ENCODE measurements at regions not wholly inside any gene's neighbourhood (a gene's known extent, or its start where the extent isn't known, plus 50 kb on each side); places are given as distances from the start of the nearest gene placed in this dataset.

DNA sequence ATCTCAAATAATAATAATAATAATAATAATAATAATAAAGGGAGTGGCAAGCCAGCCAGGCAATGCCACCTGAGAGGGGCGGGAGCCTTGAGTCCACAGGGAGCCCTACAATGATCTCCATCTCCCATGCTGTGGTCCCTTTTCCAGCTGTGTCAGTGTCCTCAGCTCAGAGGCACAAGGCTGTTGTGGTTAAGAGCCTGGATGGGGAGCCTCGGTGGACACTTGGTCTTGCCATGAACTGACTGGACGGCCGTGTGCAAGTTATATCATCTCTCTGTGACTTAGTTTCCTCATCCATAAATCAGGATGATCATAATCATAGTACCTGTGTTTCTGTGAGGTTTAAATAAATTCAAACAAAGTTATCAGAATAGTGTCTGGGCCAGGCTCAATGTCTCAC lies 127.8 kb upstream of the TIAM1 start:
- FAIRE-seq (no peak), DNase-seq (ENCODE audit: low read depth) (no peak)
- H3K4me2 ChIP-seq (ENCODE audit: low read length) = no peak overlapping the region
- TF ChIP-seq EZH2 (IDR thresholded peaks at IDR 0.05; ENCODE audit: insufficient read depth, low read length) = no peak
- TF ChIP-seq, protein P1, sequence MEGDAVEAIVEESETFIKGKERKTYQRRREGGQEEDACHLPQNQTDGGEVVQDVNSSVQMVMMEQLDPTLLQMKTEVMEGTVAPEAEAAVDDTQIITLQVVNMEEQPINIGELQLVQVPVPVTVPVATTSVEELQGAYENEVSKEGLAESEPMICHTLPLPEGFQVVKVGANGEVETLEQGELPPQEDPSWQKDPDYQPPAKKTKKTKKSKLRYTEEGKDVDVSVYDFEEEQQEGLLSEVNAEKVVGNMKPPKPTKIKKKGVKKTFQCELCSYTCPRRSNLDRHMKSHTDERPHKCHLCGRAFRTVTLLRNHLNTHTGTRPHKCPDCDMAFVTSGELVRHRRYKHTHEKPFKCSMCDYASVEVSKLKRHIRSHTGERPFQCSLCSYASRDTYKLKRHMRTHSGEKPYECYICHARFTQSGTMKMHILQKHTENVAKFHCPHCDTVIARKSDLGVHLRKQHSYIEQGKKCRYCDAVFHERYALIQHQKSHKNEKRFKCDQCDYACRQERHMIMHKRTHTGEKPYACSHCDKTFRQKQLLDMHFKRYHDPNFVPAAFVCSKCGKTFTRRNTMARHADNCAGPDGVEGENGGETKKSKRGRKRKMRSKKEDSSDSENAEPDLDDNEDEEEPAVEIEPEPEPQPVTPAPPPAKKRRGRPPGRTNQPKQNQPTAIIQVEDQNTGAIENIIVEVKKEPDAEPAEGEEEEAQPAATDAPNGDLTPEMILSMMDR (IDR thresholded peaks at IDR 0.05; ENCODE audit: insufficient read depth, low read depth, low read length) = no peak
- no peaks in the 10 kb centered on the region for H3K9me3 ChIP-seq (ENCODE audit: insufficient read depth, low read depth, low read length)
- no peaks in the 10 kb centered on the region for H3K36me3 Mint-ChIP-seq (ENCODE audit: low read depth, unreplicated experiment)
- no peaks in the 10 kb centered on the region for H3K4me1 Mint-ChIP-seq (ENCODE audit: low read depth, unreplicated experiment)
- peaks cover 3% of the 10 kb centered on the region for H3K9me3 Mint-ChIP-seq (ENCODE audit: unreplicated experiment)
- H3K27ac ChIP-seq (ENCODE audit: low read depth, low read length) = no peak overlapping the region
- no peaks in the 10 kb centered on the region for H4K20me1 ChIP-seq (ENCODE audit: insufficient read depth, low read length)
- no peaks in the 10 kb centered on the region for H3K79me2 ChIP-seq (ENCODE audit: insufficient read depth, low read length)
- no peak overlapping the region for H2AFZ ChIP-seq (ENCODE audit: low read depth, low read length)
- H3K27me3 ChIP-seq (ENCODE audit: insufficient read depth, low read length) = no peaks in the 10 kb centered on the region
- no peak overlapping the region for H3K9ac ChIP-seq (ENCODE audit: low read length)
- no peaks in the 10 kb centered on the region for H3K36me3 ChIP-seq (ENCODE audit: insufficient read depth, low read length)
- H3K27ac Mint-ChIP-seq (ENCODE audit: unreplicated experiment) = no peak overlapping the region
- no peak overlapping the region for H3K4me3 ChIP-seq (ENCODE audit: insufficient read depth, low read depth, low read length)
- no peaks in the 10 kb centered on the region for H3K27me3 Mint-ChIP-seq (ENCODE audit: low read depth, unreplicated experiment)
- H3K4me3 Mint-ChIP-seq (ENCODE audit: unreplicated experiment) = no peak overlapping the region
- H3K4me1 ChIP-seq (ENCODE audit: insufficient read depth, low read length) = no peaks in the 10 kb centered on the region

DNA sequence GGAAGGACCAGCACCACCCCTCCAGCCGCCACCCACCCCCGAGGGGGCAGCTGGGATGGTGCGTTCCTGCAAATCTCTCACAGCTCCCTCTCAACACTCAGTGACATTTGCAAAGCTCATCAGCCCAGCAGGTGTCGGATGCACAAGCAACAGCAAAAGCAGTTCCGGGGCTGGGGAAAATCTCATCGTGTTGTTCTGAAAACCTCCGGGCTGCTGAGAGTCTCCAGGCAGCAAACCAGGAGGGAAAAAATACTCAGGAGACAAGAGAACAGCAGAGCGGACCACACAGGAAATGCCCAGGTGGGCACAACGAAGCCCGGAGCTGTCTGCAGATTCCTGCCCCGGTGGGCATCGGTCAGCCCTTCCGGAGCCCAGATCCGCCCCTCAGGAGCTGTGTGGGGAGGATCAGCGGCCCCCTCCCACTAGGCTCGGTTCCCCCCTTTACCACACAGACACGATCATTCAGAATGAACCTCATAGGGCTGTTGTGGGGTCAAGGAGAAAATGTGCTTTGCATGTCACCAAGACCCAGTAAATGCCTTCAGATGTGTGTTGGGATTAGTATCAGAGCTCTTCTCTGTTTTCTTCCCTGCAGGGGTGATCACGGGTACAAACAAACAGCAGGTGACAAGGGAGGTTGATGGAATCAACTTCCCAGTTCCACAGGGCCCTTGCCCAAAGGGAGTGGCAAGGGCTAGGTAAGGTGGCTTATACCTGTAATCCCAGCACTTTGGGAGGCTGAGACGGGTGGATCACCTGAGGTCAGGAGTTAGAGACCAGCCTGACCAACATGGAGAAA lies 127.0 kb upstream of the TIAM1 start:
- no peak overlapping the region for H3K4me3 Mint-ChIP-seq (ENCODE audit: unreplicated experiment)
- TF ChIP-seq EZH2 (IDR thresholded peaks at IDR 0.05; ENCODE audit: insufficient read depth, low read length) = no peak
- TF ChIP-seq, protein P1 (IDR thresholded peaks at IDR 0.05; ENCODE audit: insufficient read depth, low read depth, low read length) = no peak
- FAIRE-seq = no peak

DNA sequence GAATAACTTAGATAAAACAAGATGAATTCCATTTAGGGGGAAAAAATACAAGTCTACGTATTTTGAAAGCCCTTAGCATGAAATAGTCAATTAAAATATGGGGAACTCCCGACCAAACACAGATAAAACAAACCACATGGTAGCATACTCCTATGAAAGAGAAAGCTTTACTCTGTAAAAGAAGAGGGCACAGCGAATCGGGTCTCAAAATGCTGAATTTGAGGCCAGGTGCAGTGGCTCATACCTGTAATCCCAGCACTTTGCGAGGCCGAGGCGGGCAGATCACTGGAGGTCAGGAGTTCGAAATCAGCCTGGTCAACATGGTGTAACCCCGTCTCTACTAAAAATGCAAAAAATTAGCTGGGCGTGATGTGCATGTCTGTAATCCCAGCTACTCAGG lies 116.9 kb upstream of the TIAM1 start:
- Mint-ChIP-seq H3K4me1 (ENCODE audit: low read depth, unreplicated experiment) (no peaks in the 10 kb centered on the region), H3K27ac (ENCODE audit: unreplicated experiment) (no peak overlapping the region), H3K27me3 (ENCODE audit: low read depth, unreplicated experiment) (no peaks in the 10 kb centered on the region), H3K36me3 (ENCODE audit: low read depth, unreplicated experiment) (peaks cover 1% of the 10 kb centered on the region), H3K4me3 (ENCODE audit: unreplicated experiment) (no peak overlapping the region), H3K9me3 (ENCODE audit: unreplicated experiment) (no peaks in the 10 kb centered on the region)
- Histone ChIP-seq H3K9me3 (ENCODE audit: insufficient read depth, low read depth, low read length) (no peaks in the 10 kb centered on the region), H3K4me1 (ENCODE audit: insufficient read depth, low read length) (no peaks in the 10 kb centered on the region), H3K36me3 (ENCODE audit: insufficient read depth, low read length) (no peaks in the 10 kb centered on the region), H3K27ac (ENCODE audit: low read depth, low read length) (no peak overlapping the region), H4K20me1 (ENCODE audit: insufficient read depth, low read length) (no peaks in the 10 kb centered on the region), H2AFZ (ENCODE audit: low read depth, low read length) (no peak overlapping the region), H3K9ac (ENCODE audit: low read length) (no peak overlapping the region), H3K4me3 (ENCODE audit: insufficient read depth, low read depth, low read length) (no peak overlapping the region), H3K4me2 (ENCODE audit: low read length) (no peak overlapping the region), H3K79me2 (ENCODE audit: insufficient read depth, low read length) (no peaks in the 10 kb centered on the region), H3K27me3 (ENCODE audit: insufficient read depth, low read length) (no peaks in the 10 kb centered on the region)
- FAIRE-seq (no peak), DNase-seq (ENCODE audit: low read depth) (no peak)
- no peak for TF ChIP-seq EZH2 (IDR thresholded peaks at IDR 0.05; ENCODE audit: insufficient read depth, low read length)
- TF ChIP-seq, protein P1 (IDR thresholded peaks at IDR 0.05; ENCODE audit: insufficient read depth, low read depth, low read length) = no peak

More for the DNA sequence above, 127.0 kb upstream of the TIAM1 start:
- Histone ChIP-seq H3K36me3 (ENCODE audit: insufficient read depth, low read length) (no peaks in the 10 kb centered on the region), H4K20me1 (ENCODE audit: insufficient read depth, low read length) (no peaks in the 10 kb centered on the region), H3K4me1 (ENCODE audit: insufficient read depth, low read length) (no peaks in the 10 kb centered on the region), H3K4me2 (ENCODE audit: low read length) (no peak overlapping the region), H3K4me3 (ENCODE audit: insufficient read depth, low read depth, low read length) (no peak overlapping the region), H3K9me3 (ENCODE audit: insufficient read depth, low read depth, low read length) (no peaks in the 10 kb centered on the region), H3K79me2 (ENCODE audit: insufficient read depth, low read length) (no peaks in the 10 kb centered on the region), H2AFZ (ENCODE audit: low read depth, low read length) (no peak overlapping the region), H3K9ac (ENCODE audit: low read length) (no peak overlapping the region), H3K27ac (ENCODE audit: low read depth, low read length) (no peak overlapping the region), H3K27me3 (ENCODE audit: insufficient read depth, low read length) (no peaks in the 10 kb centered on the region)
- no peaks in the 10 kb centered on the region for H3K27me3 Mint-ChIP-seq (ENCODE audit: low read depth, unreplicated experiment)
- no peak for DNase-seq (ENCODE audit: low read depth)
- H3K9me3 Mint-ChIP-seq (ENCODE audit: unreplicated experiment) = peaks cover 3% of the 10 kb centered on the region
- H3K4me1 Mint-ChIP-seq (ENCODE audit: low read depth, unreplicated experiment) = no peaks in the 10 kb centered on the region
- no peaks in the 10 kb centered on the region for H3K36me3 Mint-ChIP-seq (ENCODE audit: low read depth, unreplicated experiment)
- no peak overlapping the region for H3K27ac Mint-ChIP-seq (ENCODE audit: unreplicated experiment)

Measured in astrocyte (in vitro differentiated cells and primary cell).